ENCODE measurements at regions not wholly inside any gene's neighbourhood (a gene's known extent, or its start where the extent isn't known, plus 50 kb on each side); places are given as distances from the start of the nearest gene placed in this dataset.

DNA sequence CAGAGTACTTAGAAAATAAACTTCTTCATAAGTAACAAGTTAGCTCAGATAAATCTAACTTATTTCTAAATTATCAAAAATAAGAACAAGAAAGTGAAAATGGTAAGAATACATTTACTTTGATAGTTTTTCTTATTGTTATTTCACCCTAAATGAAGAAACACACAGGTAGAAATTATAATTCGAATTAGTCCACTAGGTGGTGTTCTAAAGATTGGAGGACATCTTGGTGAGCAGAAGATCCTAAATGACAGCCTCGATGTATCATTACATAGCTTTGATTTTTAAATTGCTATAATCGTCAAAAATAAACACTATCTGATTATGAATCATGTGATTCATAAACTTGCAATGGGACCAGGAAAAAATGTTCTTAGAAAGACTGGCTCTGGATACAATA lies 280.8 kb upstream of the UBE2E2 start:
- TF ChIP-seq, protein P1, sequence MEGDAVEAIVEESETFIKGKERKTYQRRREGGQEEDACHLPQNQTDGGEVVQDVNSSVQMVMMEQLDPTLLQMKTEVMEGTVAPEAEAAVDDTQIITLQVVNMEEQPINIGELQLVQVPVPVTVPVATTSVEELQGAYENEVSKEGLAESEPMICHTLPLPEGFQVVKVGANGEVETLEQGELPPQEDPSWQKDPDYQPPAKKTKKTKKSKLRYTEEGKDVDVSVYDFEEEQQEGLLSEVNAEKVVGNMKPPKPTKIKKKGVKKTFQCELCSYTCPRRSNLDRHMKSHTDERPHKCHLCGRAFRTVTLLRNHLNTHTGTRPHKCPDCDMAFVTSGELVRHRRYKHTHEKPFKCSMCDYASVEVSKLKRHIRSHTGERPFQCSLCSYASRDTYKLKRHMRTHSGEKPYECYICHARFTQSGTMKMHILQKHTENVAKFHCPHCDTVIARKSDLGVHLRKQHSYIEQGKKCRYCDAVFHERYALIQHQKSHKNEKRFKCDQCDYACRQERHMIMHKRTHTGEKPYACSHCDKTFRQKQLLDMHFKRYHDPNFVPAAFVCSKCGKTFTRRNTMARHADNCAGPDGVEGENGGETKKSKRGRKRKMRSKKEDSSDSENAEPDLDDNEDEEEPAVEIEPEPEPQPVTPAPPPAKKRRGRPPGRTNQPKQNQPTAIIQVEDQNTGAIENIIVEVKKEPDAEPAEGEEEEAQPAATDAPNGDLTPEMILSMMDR (IDR thresholded peaks at IDR 0.05; ENCODE audit: insufficient read depth, low read depth, low read length, missing control alignments): no peak
- peak; percentile 38 for DNase-seq (ENCODE audit: low read depth)
- H3K4me3 ChIP-seq (ENCODE audit: low read depth, low read length): no peak overlapping the region

DNA sequence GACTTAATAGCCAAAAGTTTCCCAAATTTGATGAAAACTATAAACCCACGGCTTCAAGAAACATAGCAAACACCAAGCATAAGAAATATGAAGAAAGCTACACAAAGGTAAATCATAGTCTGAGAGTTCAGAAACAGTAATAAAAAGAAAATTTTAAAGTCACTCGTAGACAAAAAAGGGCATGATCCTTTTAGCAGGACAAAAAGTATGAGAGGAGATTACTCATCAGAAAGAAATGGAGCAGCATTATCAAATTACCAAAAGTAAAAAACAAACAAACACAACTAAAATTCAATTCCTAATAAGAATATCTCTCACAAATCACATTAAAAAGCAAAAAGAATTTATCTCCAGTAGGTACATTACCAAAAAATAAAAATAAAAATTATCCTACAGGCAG lies 279.4 kb upstream of the UBE2E2 start:
- TF ChIP-seq, protein P1 (IDR thresholded peaks at IDR 0.05; ENCODE audit: insufficient read depth, low read depth, low read length, missing control alignments): no peak
- no peak overlapping the region for H3K4me3 ChIP-seq (ENCODE audit: low read depth, low read length)
- no peak for DNase-seq (ENCODE audit: low read depth)

DNA sequence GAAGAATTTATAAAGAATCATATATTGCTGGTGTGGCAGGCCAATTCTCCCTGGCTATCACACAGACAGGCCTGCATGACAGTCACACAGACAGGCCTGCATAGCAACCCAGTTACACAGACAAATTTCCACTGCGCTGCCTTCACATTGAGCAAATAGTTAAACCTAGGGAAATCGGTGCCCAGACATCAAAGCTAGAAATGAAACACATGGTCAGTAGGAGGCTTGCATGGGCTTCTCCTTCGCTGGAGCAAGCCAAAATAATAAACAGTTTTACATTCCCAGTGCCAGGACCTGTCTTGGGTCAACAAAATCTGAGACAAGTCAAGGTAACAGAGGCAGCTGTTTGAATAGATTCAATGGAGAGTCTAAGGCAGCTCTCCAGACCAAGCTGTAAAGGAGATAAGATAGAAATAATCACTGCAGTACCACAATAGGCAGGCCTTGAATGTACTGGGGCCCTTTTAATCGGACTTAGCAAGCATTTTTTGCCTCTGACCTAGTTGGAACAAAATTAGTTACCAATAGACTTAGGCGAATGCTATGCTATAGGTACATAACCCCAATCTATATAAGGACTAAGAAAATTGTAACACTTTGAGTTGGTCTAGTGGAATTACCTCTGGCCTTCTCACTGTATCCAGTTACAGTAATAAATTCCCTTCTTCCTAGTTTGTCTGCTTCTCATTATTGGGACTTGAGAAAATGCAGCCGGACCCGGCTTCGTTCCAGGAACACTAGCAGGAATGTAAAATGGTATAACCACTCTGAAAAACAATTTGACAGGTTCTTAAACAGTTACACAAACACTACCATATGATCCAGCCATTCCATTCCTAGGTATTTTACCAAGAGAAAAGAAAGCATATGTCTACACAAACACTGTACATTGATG lies 274.7 kb upstream of the UBE2E2 start:
- TF ChIP-seq, protein P1 (IDR thresholded peaks at IDR 0.05; ENCODE audit: insufficient read depth, low read depth, low read length, missing control alignments): no peak
- DNase-seq (ENCODE audit: low read depth): no peak
- no peak overlapping the region for H3K4me3 ChIP-seq (ENCODE audit: low read depth, low read length)

DNA sequence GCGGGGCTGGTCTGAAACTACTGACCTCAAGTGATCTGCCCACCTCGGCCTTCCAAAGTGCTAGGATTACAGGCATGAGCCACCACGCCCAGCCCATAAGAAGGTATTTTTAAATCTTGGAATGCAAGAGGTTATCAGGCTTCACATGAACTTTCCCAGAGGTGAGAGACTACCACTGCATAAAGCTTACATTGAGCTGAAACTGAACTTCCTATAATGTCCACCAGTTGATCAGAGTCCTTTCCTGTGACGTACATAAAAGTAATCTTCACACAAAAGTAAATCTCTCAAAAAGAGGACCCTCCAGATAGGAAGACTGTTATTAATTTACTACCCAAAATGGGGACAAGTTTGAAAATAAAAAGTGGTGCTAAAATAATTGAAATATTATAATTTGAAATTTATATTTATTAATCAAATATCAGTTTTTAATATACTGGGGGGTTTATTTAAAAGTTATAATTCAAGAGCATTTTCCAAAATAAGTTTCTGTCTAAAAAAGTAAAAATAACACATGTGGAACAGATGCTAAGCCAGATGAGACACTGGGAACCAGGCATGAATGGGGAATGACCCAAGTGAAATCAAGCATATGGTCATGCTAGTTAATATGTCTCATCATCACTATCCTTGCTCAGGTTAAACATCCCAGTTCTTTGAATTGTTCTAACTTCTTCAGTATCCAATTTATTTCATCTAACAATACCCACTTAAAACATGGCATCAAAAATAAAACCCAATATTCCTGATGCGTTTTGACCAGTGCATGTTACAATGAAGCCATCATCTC lies 269.9 kb upstream of the UBE2E2 start:
- H3K4me3 ChIP-seq (ENCODE audit: low read depth, low read length): no peak overlapping the region
- TF ChIP-seq, protein P1 (IDR thresholded peaks at IDR 0.05; ENCODE audit: insufficient read depth, low read depth, low read length, missing control alignments): no peak
- DNase-seq (ENCODE audit: low read depth): no peak

DNA sequence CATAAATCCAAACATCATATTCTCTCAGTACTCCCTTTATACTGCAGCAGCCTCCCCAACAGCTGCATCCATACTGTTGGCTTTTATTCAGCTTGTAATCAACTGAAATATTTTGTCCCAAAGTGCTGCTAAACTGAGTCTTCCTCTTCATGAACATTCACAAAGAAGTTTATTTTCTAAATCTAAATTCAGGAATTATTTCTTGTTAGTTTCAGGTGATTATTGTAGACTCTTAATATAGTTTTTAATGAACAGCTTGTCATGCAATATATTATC lies 269.3 kb upstream of the UBE2E2 start:
- no peak for DNase-seq (ENCODE audit: low read depth)
- no peak overlapping the region for H3K4me3 ChIP-seq (ENCODE audit: low read depth, low read length)
- TF ChIP-seq, protein P1 (IDR thresholded peaks at IDR 0.05; ENCODE audit: insufficient read depth, low read depth, low read length, missing control alignments): no peak

DNA sequence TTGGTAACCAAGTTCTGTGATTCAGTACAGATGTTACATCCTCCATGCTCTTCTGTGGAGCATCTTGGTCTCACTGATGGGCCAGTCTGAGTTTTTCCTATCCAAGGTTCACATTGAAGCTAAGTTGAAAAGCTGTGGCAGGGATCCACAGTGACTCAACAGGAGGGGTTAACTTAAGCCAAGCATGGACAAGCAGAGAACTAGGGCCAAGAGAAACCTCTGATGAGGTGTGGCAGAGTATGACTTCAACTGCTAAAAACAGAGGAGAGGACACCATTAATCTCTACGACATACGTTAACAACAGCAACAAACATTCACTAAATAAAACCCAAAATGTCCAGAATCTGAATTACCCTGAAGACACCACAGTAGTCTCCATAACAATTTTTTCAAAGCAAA lies 268.1 kb upstream of the UBE2E2 start:
- no peak for DNase-seq (ENCODE audit: low read depth)

More for the DNA sequence above, 268.1 kb upstream of the UBE2E2 start:
- TF ChIP-seq, protein P1 (IDR thresholded peaks at IDR 0.05; ENCODE audit: insufficient read depth, low read depth, low read length, missing control alignments): no peak
- H3K4me3 ChIP-seq (ENCODE audit: low read depth, low read length): no peak overlapping the region
